H9 (cell line): ENCODE measurements at regions not wholly inside any gene's neighbourhood (a gene's known extent, or its start where the extent isn't known, plus 50 kb on each side); places are given as distances from the start of the nearest gene placed in this dataset.

Experiments
- DNase-seq: peaks from one replicate; pipeline ENCODE4 v3.0.0-alpha.2; 2017
- H2AFZ ChIP-seq: one replicate; pipeline ENCODE4 v1.6.1; 2013; ENCODE audit warnings: mild to moderate bottlenecking, low read length, control low read depth, moderate library complexity
- H2AK5ac ChIP-seq: 2 replicates; pipeline ENCODE4 v1.6.1; 2013; ENCODE audit warnings: low read length, control low read depth, mixed read lengths; ENCODE audit not compliant: insufficient read length
- H2BK120ac ChIP-seq: one replicate; pipeline ENCODE4 v1.6.1; 2013; ENCODE audit warnings: low read depth, mild to moderate bottlenecking, low read length, control low read depth, inconsistent platforms; ENCODE audit not compliant: poor library complexity, severe bottlenecking
- H2BK12ac ChIP-seq: 2 replicates; pipeline ENCODE4 v1.6.1; 2013; ENCODE audit warnings: low read length, control low read depth, mixed read lengths, low read depth; ENCODE audit not compliant: insufficient read length
- H2BK15ac ChIP-seq: 2 replicates; pipeline ENCODE4 v1.6.1; 2013; ENCODE audit warnings: low read depth, low read length, control low read depth
- H2BK20ac ChIP-seq: one replicate; pipeline ENCODE4 v1.6.1; 2013; ENCODE audit warnings: low read depth, mild to moderate bottlenecking, low read length, control low read depth, inconsistent platforms; ENCODE audit not compliant: poor library complexity, severe bottlenecking
- H2BK5ac ChIP-seq: 2 replicates; pipeline ENCODE4 v1.6.1; 2013; ENCODE audit warnings: low read length, control low read depth, mixed read lengths; ENCODE audit not compliant: insufficient read length
- H3K14ac ChIP-seq: 2 replicates; pipeline ENCODE4 v1.6.1; 2013; ENCODE audit warnings: low read length, control low read depth; ENCODE audit not compliant: insufficient read depth
- H3K18ac ChIP-seq: 2 replicates; pipeline ENCODE4 v1.6.1; 2013; ENCODE audit warnings: low read depth, mild to moderate bottlenecking, mixed read lengths, low read length, control low read depth; ENCODE audit not compliant: insufficient read length
- H3K23ac ChIP-seq: 2 replicates; pipeline ENCODE4 v1.6.1; 2013; ENCODE audit warnings: low read length, control low read depth, mixed read lengths, low read depth; ENCODE audit not compliant: insufficient read length
- H3K23me2 ChIP-seq: 2 replicates; pipeline ENCODE4 v1.6.1; 2013; ENCODE audit warnings: low read depth, mild to moderate bottlenecking, mixed read lengths, low read length, control low read depth; ENCODE audit not compliant: insufficient read length, poor library complexity, severe bottlenecking
- H3K27ac ChIP-seq: 2 replicates; pipeline ENCODE4 v1.5.1; 2013; ENCODE audit warnings: low read length, control low read depth, mixed read lengths, low read depth; ENCODE audit not compliant: insufficient read length
- H3K27me3 ChIP-seq: 2 replicates; pipeline ENCODE4 v1.6.1; 2013; ENCODE audit warnings: low read length, control low read depth, inconsistent platforms; ENCODE audit not compliant: insufficient read depth
- H3K4ac ChIP-seq: 2 replicates; pipeline ENCODE4 v1.6.1; 2013; ENCODE audit warnings: low read depth, mild to moderate bottlenecking, control low read depth, inconsistent platforms, low read length, moderate library complexity
- H3K4me1 ChIP-seq: 2 replicates; pipeline ENCODE4 v1.6.1; 2013; ENCODE audit warnings: low read length, control low read depth, inconsistent platforms; ENCODE audit not compliant: insufficient read depth
- H3K4me2 ChIP-seq: 2 replicates; pipeline ENCODE4 v1.6.1; 2013; ENCODE audit warnings: low read length, control low read depth, mixed read lengths; ENCODE audit not compliant: insufficient read length, insufficient read depth
- H3K56ac ChIP-seq: 2 replicates; pipeline ENCODE4 v1.6.1; 2013; ENCODE audit warnings: low read depth, mild to moderate bottlenecking, mixed read lengths, low read length, control low read depth; ENCODE audit not compliant: insufficient read length
- H3K79me1 ChIP-seq: 2 replicates; pipeline ENCODE4 v1.6.1; 2013; ENCODE audit warnings: low read depth, mild to moderate bottlenecking, moderate library complexity, low read length, control low read depth, inconsistent platforms; ENCODE audit not compliant: insufficient read depth, poor library complexity, severe bottlenecking
- H3K79me2 ChIP-seq: 2 replicates; pipeline ENCODE4 v1.6.1; 2013; ENCODE audit warnings: low read length, control low read depth, inconsistent platforms; ENCODE audit not compliant: insufficient read depth
- H3K9ac ChIP-seq: 2 replicates; pipeline ENCODE4 v1.6.1; 2013; ENCODE audit warnings: low read length, control low read depth, mixed read lengths; ENCODE audit not compliant: insufficient read length; ENCODE audit errors: extremely low read depth
- H3K9me3 ChIP-seq: one replicate; pipeline ENCODE4 v1.6.1; 2013; ENCODE audit warnings: low read depth, low read length, inconsistent platforms; ENCODE audit not compliant: control insufficient read depth
- H3T11ph ChIP-seq: one replicate; pipeline ENCODE4 v1.6.1; 2013; ENCODE audit warnings: mild to moderate bottlenecking, low read length, control low read depth, inconsistent platforms
- H4K20me1 ChIP-seq: one replicate; pipeline ENCODE4 v1.6.1; 2013; ENCODE audit not compliant: control insufficient read depth, insufficient read length, insufficient read depth
- H4K5ac ChIP-seq: 2 replicates; pipeline ENCODE4 v1.6.1; 2013; ENCODE audit warnings: low read depth, mild to moderate bottlenecking, mixed read lengths, low read length, control low read depth; ENCODE audit not compliant: insufficient read length
- H4K8ac ChIP-seq: replicated peaks from 2 replicates; pipeline ENCODE4 v1.6.1; 2013; ENCODE audit warnings: low read length, control low read depth, mixed read lengths, low read depth; ENCODE audit not compliant: insufficient read length
- H4K91ac ChIP-seq: 2 replicates; pipeline ENCODE4 v1.6.1; 2013; ENCODE audit warnings: low read depth, mild to moderate bottlenecking, moderate library complexity, mixed read lengths, low read length, control low read depth; ENCODE audit not compliant: insufficient read length
- H3K27ac Mint-ChIP-seq, 3 experiments: 2 replicates in 2 of 3; 3 replicates in 1 of 3; pipeline ENCODE4 v1.8.0; 2020 to 2021; ENCODE audit warnings: mixed read lengths in 3 of 3, mild to moderate bottlenecking in 1 of 3, moderate library complexity in 1 of 3
- H3K27me3 Mint-ChIP-seq: 2 replicates; pipeline ENCODE4 v1.8.0; 2021; ENCODE audit warnings: low read depth, mild to moderate bottlenecking, moderate library complexity, mixed read lengths
- H3K36me3 Mint-ChIP-seq, 3 experiments: 2 replicates in 2 of 3; 3 replicates in 1 of 3; pipeline ENCODE4 v1.8.0; 2020 to 2021; ENCODE audit warnings: low read depth in 3 of 3, mixed read lengths in 3 of 3; ENCODE audit not compliant: insufficient read depth in 1 of 3
- H3K4me1 Mint-ChIP-seq, 2 experiments: 2 replicates each; pipeline ENCODE4 v1.8.0; 2020; ENCODE audit warnings: mixed read lengths in 2 of 2
- H3K4me3 Mint-ChIP-seq, 2 experiments: 2 replicates in 1 of 2; 3 replicates in 1 of 2; pipeline ENCODE4 v1.8.0; 2020 to 2021; ENCODE audit warnings: mild to moderate bottlenecking in 2 of 2, mixed read lengths in 2 of 2, moderate library complexity in 1 of 2
- H3K9me3 Mint-ChIP-seq, 2 experiments: 2 replicates in 1 of 2; 3 replicates in 1 of 2; pipeline ENCODE4 v1.8.0; 2020; ENCODE audit warnings: mild to moderate bottlenecking in 2 of 2, mixed read lengths in 2 of 2, moderate library complexity in 1 of 2
- CTCF ChIP-seq: fragments of 200-600 bp; sonication (generic); conservative IDR thresholded peaks from 3 replicates; pipeline ENCODE4 v1.8.0; 2021; ENCODE audit warnings: antibody characterized with exemption, mild to moderate bottlenecking
- WGBS: extraction: QIAGEN DNeasy Blood & Tissue Kit; methylation state at CpG from one replicate; pipeline ENCODE4 v1.1.7; 2013; ENCODE audit warnings: missing lambda C conversion rate, low lambda C conversion rate, mixed read lengths; ENCODE audit not compliant: insufficient read length; ENCODE audit errors: extremely low coverage; 5-methylcytosine and 5-hydroxymethylcytosine counted together

- no peaks in the 10 kb centered on the region for H3K23me2 ChIP-seq
- no peak overlapping the region for H3K56ac ChIP-seq
- Mint-ChIP-seq H3K36me3 (no peaks in the 10 kb centered on the region), H3K4me1 (peaks cover 19% of the 10 kb centered on the region in 2 experiments), H3K27ac (no peak overlapping the region; a peak in 1 of 7 replicates), H3K27me3 (no peaks in the 10 kb centered on the region; the same call in 1 of the 2 replicates), H3K9me3 (no peaks in the 10 kb centered on the region), H3K4me3 (no peak overlapping the region)
- H4K91ac ChIP-seq: no peak overlapping the region
- no peak overlapping the region for H3T11ph ChIP-seq
- H3K4me1 ChIP-seq: no peaks in the 10 kb centered on the region; the same call in 1 of the 2 replicates
- no peak overlapping the region for H3K23ac ChIP-seq
- H2BK5ac ChIP-seq: no peak overlapping the region
- DNase-seq: no peak
- no peaks in the 10 kb centered on the region for H3K27me3 ChIP-seq
- H3K79me1 ChIP-seq: no peaks in the 10 kb centered on the region
- H2BK15ac ChIP-seq: no peak overlapping the region
- no peak overlapping the region for H3K4ac ChIP-seq
- H4K5ac ChIP-seq: no peak overlapping the region
- H3K9ac ChIP-seq: no peak overlapping the region
- TF ChIP-seq CTCF: no peak
- no peak overlapping the region for H2BK120ac ChIP-seq
- no peak overlapping the region for H4K8ac ChIP-seq
- H4K20me1 ChIP-seq: no peaks in the 10 kb centered on the region
- no peak overlapping the region for H2AK5ac ChIP-seq
- no peak overlapping the region for H3K14ac ChIP-seq
- H3K18ac ChIP-seq: no peak overlapping the region
- no peak overlapping the region for H3K4me2 ChIP-seq
- H3K79me2 ChIP-seq: no peaks in the 10 kb centered on the region
- H2BK12ac ChIP-seq: no peak overlapping the region
- no peak overlapping the region for H2AFZ ChIP-seq
- H3K9me3 ChIP-seq: no peaks in the 10 kb centered on the region
- no CpG with 5 or more reads among the region's 4 CpGs for WGBS
- no peak overlapping the region for H2BK20ac ChIP-seq
- no peak overlapping the region for H3K27ac ChIP-seq
These were observed 883.3 kb downstream of the TRIML1 start for GRCh38 chr4:189022440-189023035.
